ENCODE measurements at regions not wholly inside any gene's neighbourhood (a gene's known extent, or its start where the extent isn't known, plus 50 kb on each side); places are given as distances from the start of the nearest gene placed in this dataset.

GRCh38 chr2:146777181-146777580 lies 1067.6 kb upstream of the ACVR2A start:
- Mint-ChIP-seq H3K4me1 (peaks cover 0 to 4% of the 10 kb centered on the region in 2 experiments; a peak in 2 of 4 replicates), H3K27me3 (ENCODE audit: low read depth) (no peaks in the 10 kb centered on the region), H3K9me3 (no peaks in the 10 kb centered on the region), H3K27ac (no peak overlapping the region; a peak in 1 of 7 replicates), H3K4me3 (no peak overlapping the region), H3K36me3 (ENCODE audit: insufficient read depth in 1 of 3, low read depth in 3 of 3) (no peaks in the 10 kb centered on the region)
- Histone ChIP-seq H4K20me1 (ENCODE audit: control insufficient read depth, insufficient read depth, insufficient read length) (no peaks in the 10 kb centered on the region), H3K9ac (ENCODE audit: extremely low read depth, insufficient read length, low read length) (no peak overlapping the region), H4K91ac (ENCODE audit: insufficient read length, low read depth, low read length) (no peak overlapping the region), H3K23me2 (ENCODE audit: insufficient read length, low read depth, low read length, poor library complexity, severe bottlenecking) (no peaks in the 10 kb centered on the region), H4K5ac (ENCODE audit: insufficient read length, low read depth, low read length) (no peak overlapping the region), H3K27ac (ENCODE audit: insufficient read length, low read depth, low read length) (no peak overlapping the region), H4K8ac (replicated peaks; ENCODE audit: insufficient read length, low read depth, low read length) (no peak overlapping the region), H3K9me3 (ENCODE audit: control insufficient read depth, low read depth, low read length) (no peaks in the 10 kb centered on the region), H3K18ac (ENCODE audit: insufficient read length, low read depth, low read length) (no peak overlapping the region), H3K4me1 (ENCODE audit: insufficient read depth, low read length) (no peaks in the 10 kb centered on the region), H2BK20ac (ENCODE audit: low read depth, low read length, poor library complexity, severe bottlenecking) (no peak overlapping the region), H3K23ac (ENCODE audit: insufficient read length, low read depth, low read length) (no peak overlapping the region), H2AK5ac (ENCODE audit: insufficient read length, low read length) (no peak overlapping the region), H3K56ac (ENCODE audit: insufficient read length, low read depth, low read length) (no peak overlapping the region), H2BK120ac (ENCODE audit: low read depth, low read length, poor library complexity, severe bottlenecking) (no peak overlapping the region), H3K4ac (ENCODE audit: low read depth, low read length) (no peak overlapping the region), H3K79me2 (ENCODE audit: insufficient read depth, low read length) (no peaks in the 10 kb centered on the region), H2BK5ac (ENCODE audit: insufficient read length, low read length) (no peak overlapping the region), H2AFZ (ENCODE audit: low read length) (no peak overlapping the region), H3K79me1 (ENCODE audit: insufficient read depth, low read depth, low read length, poor library complexity, severe bottlenecking) (no peaks in the 10 kb centered on the region), H2BK15ac (ENCODE audit: low read depth, low read length) (no peak overlapping the region), H3T11ph (ENCODE audit: low read length) (no peak overlapping the region), H3K27me3 (ENCODE audit: insufficient read depth, low read length) (no peaks in the 10 kb centered on the region), H3K4me2 (ENCODE audit: insufficient read depth, insufficient read length, low read length) (no peak overlapping the region), H2BK12ac (ENCODE audit: insufficient read length, low read depth, low read length) (no peak overlapping the region), H3K14ac (ENCODE audit: insufficient read depth, low read length) (no peak overlapping the region)
- DNase-seq: no peak
- TF ChIP-seq, protein P1, sequence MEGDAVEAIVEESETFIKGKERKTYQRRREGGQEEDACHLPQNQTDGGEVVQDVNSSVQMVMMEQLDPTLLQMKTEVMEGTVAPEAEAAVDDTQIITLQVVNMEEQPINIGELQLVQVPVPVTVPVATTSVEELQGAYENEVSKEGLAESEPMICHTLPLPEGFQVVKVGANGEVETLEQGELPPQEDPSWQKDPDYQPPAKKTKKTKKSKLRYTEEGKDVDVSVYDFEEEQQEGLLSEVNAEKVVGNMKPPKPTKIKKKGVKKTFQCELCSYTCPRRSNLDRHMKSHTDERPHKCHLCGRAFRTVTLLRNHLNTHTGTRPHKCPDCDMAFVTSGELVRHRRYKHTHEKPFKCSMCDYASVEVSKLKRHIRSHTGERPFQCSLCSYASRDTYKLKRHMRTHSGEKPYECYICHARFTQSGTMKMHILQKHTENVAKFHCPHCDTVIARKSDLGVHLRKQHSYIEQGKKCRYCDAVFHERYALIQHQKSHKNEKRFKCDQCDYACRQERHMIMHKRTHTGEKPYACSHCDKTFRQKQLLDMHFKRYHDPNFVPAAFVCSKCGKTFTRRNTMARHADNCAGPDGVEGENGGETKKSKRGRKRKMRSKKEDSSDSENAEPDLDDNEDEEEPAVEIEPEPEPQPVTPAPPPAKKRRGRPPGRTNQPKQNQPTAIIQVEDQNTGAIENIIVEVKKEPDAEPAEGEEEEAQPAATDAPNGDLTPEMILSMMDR (conservative IDR thresholded peaks at IDR 0.05): no peak
- WGBS (ENCODE audit: extremely low coverage, insufficient read length, low lambda C conversion rate): no CpG with 5 or more reads among the region's 2 CpGs
